IMR-90 (cell line): ENCODE measurements at regions not wholly inside any gene's neighbourhood (a gene's known extent, or its start where the extent isn't known, plus 50 kb on each side); places are given as distances from the start of the nearest gene placed in this dataset.

Source experiments
- CTCF ChIP-seq: conservative IDR thresholded peaks from 2 replicates; pipeline ENCODE4 v1.5.1; 2012; ENCODE audit warnings: mild to moderate bottlenecking, low read depth, low read length, improper control_type of control experiment
- USF2 ChIP-seq: fragments of 150-350 bp; IDR thresholded peaks from 2 replicates; pipeline ENCODE4 v1.6.1; 2017; ENCODE audit warnings: mild to moderate bottlenecking, antibody characterized with exemption, low read length, low read depth

GRCh38 chr5:96146675-96147074 lies 185.0 kb upstream of the ELL2 start:
- TF ChIP-seq CTCF (no peak), USF2 (peak; percentile 52)
